HL-60/S4 treated with retinoic acid at 250 ng/mL for 4 days and 3 days (cell line): ENCODE measurements at regions not wholly inside any gene's neighbourhood (a gene's known extent, or its start where the extent isn't known, plus 50 kb on each side); places are given as distances from the start of the nearest gene placed in this dataset.

ENCODE experiments used
- in situ Hi-C: fragments of 300-500 bp; cut with MboI; formaldehyde crosslinking; loops from 2 replicates; pipeline ENCODE4 v1.7.0; 2022; ENCODE audit warnings: low sequenced_read_pairs

GRCh38 chr2:238978497-238978896 is 130.6 kb downstream of the TWIST2 start:
- in situ Hi-C loops = no loop called here

- in situ Hi-C loops = no loop called here
Observed at GRCh38 chr2:238979636-238980035, 131.8 kb downstream of the TWIST2 start.

- in situ Hi-C loops = no loop called here
Observed at GRCh38 chr2:238985041-238985729, 137.3 kb downstream of the TWIST2 start.

GRCh38 chr2:238985931-238986446 is 138.1 kb downstream of the TWIST2 start:
- in situ Hi-C loops = no loop called here

- in situ Hi-C loops = no loop called here
Observed at GRCh38 chr2:238986491-238987351, 138.8 kb downstream of the TWIST2 start.

- in situ Hi-C loops = no loop called here
Observed at GRCh38 chr2:238987352-238987981, 139.6 kb downstream of the TWIST2 start.

- in situ Hi-C loops = no loop called here
Observed at GRCh38 chr2:238988105-238988504, 140.2 kb downstream of the TWIST2 start.

GRCh38 chr2:238988752-238989151 is 140.9 kb downstream of the TWIST2 start:
- in situ Hi-C loops = no loop called here

GRCh38 chr2:238989484-238989883 is 141.6 kb downstream of the TWIST2 start:
- in situ Hi-C loops = no loop called here

- in situ Hi-C loops = no loop called here
Observed at GRCh38 chr2:238994432-238994831, 146.5 kb downstream of the TWIST2 start.

- in situ Hi-C loops = no loop called here
Observed at GRCh38 chr2:238994876-238995275, 147.0 kb downstream of the TWIST2 start.

GRCh38 chr2:238995634-238996033 is 147.7 kb downstream of the TWIST2 start:
- in situ Hi-C loops = no loop called here

GRCh38 chr2:238996331-238997136 is 148.6 kb downstream of the TWIST2 start:
- in situ Hi-C loops = no loop called here

GRCh38 chr2:238997137-238997390 is 149.2 kb downstream of the TWIST2 start:
- in situ Hi-C loops = no loop called here

- in situ Hi-C loops = no loop called here
Observed at GRCh38 chr2:238997684-238998083, 149.8 kb downstream of the TWIST2 start.
